Astrocyte of the cerebellum (primary cell): ENCODE measurements at regions not wholly inside any gene's neighbourhood (a gene's known extent, or its start where the extent isn't known, plus 50 kb on each side); places are given as distances from the start of the nearest gene placed in this dataset.

ENCODE experiments used
- DNase-seq: peaks from one replicate; pipeline ENCODE4 v3.0.0-alpha.2; 2011; ENCODE audit warnings: low read depth
- H3K4me3 ChIP-seq: 2 replicates; pipeline ENCODE4 v1.5.1; 2011; ENCODE audit warnings: mild to moderate bottlenecking, low read depth, low read length, moderate library complexity
- in situ Hi-C: cut with HindIII; loops from 2 replicates; pipeline ENCODE4 v1.10.0; 2017; ENCODE audit warnings: low sequenced_read_pairs
- TF ChIP-seq, protein P1 (sequence below): IDR thresholded peaks from 2 replicates; pipeline ENCODE4 v1.5.1; 2012; ENCODE audit warnings: low read length, low read depth, moderate library complexity, mild to moderate bottlenecking; ENCODE audit errors: missing control alignments

DNA sequence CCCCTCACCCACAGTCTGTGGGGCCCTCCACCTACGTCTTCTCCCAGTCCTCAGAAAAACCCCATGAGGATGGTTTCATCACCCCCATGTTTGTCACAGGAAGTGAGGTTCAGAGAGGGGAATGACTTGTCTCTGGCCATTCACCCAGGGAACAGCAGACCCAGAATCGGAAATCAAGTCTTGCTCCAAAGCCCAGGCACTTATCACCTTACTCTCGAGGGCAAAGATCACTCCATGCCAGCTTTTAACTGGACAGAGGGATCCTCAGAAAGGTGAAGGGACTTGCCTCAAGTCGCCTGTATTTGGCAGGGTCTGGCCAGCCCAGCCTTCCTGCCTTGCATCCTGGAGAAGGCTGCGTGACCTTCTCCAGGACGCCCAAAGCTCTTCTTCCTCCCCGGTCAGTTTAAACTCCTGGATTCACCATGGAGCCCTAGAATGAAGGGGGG lies 57.9 kb upstream of the SSBP3 start:
- TF ChIP-seq, protein P1, sequence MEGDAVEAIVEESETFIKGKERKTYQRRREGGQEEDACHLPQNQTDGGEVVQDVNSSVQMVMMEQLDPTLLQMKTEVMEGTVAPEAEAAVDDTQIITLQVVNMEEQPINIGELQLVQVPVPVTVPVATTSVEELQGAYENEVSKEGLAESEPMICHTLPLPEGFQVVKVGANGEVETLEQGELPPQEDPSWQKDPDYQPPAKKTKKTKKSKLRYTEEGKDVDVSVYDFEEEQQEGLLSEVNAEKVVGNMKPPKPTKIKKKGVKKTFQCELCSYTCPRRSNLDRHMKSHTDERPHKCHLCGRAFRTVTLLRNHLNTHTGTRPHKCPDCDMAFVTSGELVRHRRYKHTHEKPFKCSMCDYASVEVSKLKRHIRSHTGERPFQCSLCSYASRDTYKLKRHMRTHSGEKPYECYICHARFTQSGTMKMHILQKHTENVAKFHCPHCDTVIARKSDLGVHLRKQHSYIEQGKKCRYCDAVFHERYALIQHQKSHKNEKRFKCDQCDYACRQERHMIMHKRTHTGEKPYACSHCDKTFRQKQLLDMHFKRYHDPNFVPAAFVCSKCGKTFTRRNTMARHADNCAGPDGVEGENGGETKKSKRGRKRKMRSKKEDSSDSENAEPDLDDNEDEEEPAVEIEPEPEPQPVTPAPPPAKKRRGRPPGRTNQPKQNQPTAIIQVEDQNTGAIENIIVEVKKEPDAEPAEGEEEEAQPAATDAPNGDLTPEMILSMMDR = no peak
- DNase-seq = no peak
- H3K4me3 ChIP-seq = no peak overlapping the region
- in situ Hi-C loops = no loop called here

GRCh38 chr1:54463259-54464030 lies 57.3 kb upstream of the SSBP3 start:
- no peak overlapping the region for H3K4me3 ChIP-seq
- in situ Hi-C loops = no loop called here
- TF ChIP-seq, protein P1 = no peak
- DNase-seq = no peak

DNA sequence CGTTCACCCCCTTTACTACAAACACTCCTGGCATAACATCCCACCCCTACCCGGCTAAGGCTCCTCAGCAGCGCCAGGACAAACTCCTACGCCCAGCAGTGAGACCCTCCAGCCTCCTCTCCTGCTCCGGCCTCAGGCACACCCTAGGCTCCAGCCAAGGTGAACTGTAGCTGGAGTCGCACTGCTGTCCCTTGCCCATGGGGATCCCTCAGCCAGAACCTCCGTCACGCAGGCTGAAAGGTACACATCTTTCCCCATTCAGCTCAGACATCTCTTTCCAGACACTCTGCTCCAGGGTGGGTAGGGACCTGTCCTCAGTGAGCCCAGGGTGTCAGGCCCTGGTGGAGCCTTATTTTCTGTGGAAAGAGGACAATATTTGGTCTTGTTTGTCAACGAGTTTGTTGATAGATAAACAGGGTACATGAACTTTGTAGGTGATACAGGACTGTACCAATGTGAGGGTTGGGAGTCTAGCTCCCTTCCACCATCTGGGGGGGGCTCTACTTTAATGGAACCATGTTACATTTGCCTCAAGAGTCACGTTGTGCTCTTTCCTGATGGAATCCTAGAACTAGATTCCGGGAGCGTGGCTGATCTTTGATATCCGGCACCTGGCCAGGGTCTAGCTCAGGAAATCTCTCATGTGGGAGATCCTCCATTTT lies 56.5 kb upstream of the SSBP3 start:
- H3K4me3 ChIP-seq = no peak overlapping the region
- in situ Hi-C loops = no loop called here
- DNase-seq = no peak
- TF ChIP-seq, protein P1 = no peak

GRCh38 chr1:54461731-54462596 lies 55.8 kb upstream of the SSBP3 start:
- H3K4me3 ChIP-seq = no peak overlapping the region
- TF ChIP-seq, protein P1 = no peak
- in situ Hi-C loops = no loop called here
- DNase-seq = no peak

DNA sequence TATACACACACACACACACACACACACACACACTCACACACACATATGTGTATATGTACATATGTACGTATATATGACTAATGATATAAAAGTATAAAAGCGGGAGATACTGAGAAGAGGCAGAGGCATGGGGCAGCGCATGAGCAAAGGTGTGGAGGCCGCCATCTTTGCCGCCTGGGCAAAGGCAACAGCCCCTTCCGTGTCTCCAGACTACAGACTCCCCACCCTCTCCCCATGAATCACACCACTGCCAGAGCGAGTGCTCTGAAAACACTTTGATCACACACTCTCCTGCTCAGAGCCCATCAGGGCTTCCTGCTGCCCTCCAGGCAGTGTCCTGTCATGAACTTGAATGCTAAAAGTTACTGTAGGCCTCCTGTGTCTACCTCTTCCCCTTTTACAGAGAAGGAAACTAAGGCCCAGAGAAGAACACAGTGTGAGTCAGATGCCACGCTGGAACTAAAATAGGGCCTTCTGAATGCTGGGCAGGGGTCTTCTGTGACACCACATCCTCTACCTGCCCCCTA lies 54.7 kb upstream of the SSBP3 start:
- H3K4me3 ChIP-seq = no peak overlapping the region
- TF ChIP-seq, protein P1 = no peak
- no peak for DNase-seq
- in situ Hi-C loops = no loop called here

DNA sequence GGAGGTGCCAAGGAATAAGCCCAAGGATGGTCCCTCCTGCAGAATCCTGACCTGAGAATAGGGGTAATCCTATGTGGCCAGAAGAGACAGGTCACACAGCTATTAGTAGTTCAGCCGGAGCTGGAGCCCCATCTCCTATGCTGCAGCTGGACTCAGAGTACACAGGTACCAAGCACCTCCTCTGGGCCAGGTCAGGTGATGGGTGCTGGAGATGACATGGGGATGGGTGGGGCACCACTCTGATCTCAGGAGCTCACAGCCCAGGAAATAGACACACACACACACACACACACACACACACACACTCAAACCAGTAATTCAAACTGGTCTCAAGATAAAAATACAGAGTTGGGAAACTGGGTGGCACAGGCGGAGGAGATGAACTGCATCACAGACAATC lies 54.2 kb upstream of the SSBP3 start:
- TF ChIP-seq, protein P1 = no peak
- no peak for DNase-seq
- H3K4me3 ChIP-seq = no peak overlapping the region
- in situ Hi-C loops = no loop called here
